ENCODE measurements at regions not wholly inside any gene's neighbourhood (a gene's known extent, or its start where the extent isn't known, plus 50 kb on each side); places are given as distances from the start of the nearest gene placed in this dataset.
"Not testable (repeated sequence)": the region's sequence is repeated elsewhere in the genome, so short reads cannot be mapped to it uniquely, and the experiment has no call there.

- TF ChIP-seq POLR2A (IDR thresholded peaks at IDR 0.05), result not testable (repeated sequence)
- TF ChIP-seq, protein P1, sequence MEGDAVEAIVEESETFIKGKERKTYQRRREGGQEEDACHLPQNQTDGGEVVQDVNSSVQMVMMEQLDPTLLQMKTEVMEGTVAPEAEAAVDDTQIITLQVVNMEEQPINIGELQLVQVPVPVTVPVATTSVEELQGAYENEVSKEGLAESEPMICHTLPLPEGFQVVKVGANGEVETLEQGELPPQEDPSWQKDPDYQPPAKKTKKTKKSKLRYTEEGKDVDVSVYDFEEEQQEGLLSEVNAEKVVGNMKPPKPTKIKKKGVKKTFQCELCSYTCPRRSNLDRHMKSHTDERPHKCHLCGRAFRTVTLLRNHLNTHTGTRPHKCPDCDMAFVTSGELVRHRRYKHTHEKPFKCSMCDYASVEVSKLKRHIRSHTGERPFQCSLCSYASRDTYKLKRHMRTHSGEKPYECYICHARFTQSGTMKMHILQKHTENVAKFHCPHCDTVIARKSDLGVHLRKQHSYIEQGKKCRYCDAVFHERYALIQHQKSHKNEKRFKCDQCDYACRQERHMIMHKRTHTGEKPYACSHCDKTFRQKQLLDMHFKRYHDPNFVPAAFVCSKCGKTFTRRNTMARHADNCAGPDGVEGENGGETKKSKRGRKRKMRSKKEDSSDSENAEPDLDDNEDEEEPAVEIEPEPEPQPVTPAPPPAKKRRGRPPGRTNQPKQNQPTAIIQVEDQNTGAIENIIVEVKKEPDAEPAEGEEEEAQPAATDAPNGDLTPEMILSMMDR (IDR thresholded peaks at IDR 0.05), result not testable (repeated sequence)
Observed at GRCh38 chr13:63837701-63838100, 2422.1 kb upstream of the PCDH20 start.
